D341Med (cell line): ENCODE measurements at regions not wholly inside any gene's neighbourhood (a gene's known extent, or its start where the extent isn't known, plus 50 kb on each side); places are given as distances from the start of the nearest gene placed in this dataset.
A peak's percentile ranks its signal among the peaks of the same experiment; 100 is the strongest.

Source experiments
- DNase-seq: peaks from one replicate; pipeline ENCODE4 v3.0.0; 2012; ENCODE audit warnings: low spot score

DNA sequence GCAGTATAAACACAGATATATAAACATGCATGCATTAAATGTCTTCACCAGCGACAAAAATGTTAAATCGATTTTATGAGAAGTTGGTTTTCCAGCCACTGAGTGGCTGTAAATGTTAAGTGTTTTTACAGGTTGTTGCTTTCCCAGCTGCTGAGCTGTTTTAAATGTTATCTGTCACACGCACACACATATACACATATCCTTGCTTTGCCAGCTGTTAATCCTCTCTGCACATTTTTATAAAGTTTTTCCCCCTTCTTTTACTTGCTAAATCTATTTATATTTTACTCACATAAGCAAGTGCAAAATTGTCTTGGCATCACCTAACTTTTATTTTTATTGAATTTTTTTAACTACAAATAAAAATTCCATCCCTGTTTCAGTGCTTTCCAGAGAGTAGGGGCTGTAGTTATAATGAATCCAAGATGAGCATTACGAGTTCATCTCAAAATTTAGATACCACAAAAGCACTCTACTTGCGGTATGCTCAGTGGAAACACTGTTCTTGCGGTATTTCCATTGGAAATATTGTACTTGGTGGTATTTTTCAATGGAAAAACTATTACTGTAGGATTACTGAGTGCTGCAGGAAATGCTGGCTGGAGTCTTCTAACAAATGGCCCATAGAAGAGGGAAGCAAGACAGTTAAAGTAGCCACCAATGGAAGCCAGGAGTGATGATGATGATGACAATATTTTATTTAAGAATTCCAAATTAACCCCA is 124.9 kb upstream of the KCNJ16 start:
- no peak for DNase-seq

DNA sequence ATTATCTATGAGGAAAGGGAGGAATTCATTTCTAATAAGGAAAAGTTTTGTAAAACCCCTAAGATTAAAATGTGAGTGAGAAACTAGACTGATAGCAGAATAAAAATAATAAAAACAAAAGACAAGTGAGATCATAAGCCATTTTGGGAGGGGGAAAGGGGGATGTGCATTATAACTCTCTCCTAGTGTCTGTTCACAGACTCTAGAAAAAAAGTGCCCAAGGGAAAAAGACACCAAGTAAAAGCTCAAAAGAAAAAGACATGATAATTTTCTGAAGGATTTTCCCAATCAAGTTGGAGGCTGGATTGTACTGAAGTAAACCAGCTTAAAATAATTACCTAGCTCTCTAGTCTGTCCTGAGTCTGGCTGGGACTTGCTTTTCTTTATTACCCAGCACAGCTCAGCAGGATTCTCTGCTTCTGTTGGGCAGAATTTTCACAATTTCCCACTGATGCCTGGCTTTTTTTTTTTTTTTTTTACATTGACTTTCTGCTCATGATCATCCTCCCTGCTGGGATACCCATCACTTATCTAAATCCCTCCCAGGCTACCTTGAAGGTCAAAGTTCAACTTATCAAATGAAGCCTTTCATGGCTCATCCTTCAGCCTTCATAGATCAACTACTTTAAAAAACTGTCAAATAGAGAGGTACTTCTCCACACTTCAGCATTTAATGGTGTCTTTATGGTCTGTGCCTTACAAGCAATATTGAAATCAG is 124.2 kb upstream of the KCNJ16 start:
- no peak for DNase-seq

DNA sequence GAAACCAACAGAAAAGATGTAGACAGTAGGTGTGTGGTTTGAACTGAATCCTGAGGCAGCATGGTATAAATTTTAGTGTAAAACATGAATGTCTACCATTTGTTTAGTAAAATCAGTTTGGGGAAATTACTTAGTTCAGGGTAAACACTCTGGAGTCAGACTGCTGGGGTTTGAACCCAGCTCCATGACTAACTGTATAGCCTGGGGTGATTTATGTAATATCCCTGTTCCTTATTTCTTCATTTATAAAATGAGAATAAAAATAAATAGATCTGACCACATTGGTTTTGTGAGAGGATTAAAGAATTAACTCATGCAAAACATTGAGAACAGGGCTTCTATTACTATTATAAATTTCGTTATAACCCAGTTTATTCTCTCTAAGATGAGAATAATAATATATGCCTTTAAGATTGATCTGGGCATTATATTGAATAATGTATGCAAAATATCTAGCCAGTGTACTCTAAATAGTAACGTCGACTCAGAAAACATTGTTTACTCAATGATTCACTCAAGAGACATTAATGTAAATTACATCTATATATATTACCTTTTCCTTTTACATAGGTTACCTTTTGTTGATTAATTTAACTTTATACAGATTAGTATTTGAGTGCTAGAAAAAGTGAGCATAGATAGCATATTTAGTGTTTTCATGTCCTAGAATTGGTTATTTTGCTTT is 120.6 kb upstream of the KCNJ16 start:
- DNase-seq, result no peak

DNA sequence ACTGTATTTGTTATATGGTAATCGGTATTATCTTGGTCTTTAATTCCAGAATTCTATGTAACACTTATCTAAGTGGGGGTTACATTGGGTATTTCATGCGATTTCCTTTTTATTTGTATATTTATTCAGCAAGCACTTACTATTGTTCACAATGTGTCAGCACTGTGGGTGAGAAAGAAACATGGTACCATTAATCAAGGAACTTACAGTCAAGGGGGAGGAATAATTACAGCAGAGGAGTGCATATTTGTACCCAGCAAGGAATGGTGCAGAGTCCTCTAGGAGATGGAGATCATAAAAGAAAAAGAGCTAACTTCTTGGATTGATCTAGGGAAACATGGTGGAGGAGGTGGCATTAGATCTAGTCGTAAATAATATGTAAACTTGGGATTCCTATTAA is 117.0 kb upstream of the KCNJ16 start:
- no peak for DNase-seq

DNA sequence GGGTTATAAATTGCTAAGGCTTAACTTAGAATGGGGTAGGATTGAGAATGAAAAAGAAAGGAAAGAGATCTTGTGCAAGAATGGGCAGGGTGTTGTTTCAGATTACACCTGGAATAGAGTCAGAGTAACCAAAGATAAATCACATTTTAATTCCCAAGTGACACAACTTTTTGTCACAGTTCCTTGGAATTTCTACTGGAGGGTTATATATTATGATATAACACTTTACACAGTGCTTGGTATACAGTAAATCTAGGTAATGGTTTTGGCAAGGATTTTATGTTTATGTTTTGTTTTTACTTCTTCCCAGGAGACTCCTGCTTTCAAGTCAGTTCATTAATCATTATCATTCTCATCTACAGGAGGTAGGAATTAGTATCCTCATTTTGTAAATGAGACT is 115.7 kb upstream of the KCNJ16 start:
- DNase-seq, result no peak

DNA sequence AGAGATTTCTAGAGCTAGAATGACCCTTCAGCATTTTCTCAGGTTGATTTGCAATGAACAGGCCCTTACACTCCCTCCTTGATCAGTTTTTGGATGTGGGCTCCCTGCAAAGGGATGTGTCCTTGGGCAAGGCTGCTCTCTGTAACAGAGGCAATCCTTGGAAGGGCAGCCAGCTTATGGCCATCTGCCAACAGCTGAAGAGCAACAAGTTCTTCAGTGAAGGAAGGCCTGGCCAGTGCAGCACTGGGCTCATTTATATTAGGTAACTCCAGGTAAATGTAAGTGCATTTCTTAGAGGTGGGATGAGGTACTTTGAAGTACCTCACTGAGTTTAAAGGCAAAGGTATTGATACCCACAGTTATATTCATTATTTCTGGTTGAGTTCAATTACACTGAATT is 114.3 kb upstream of the KCNJ16 start:
- DNase-seq, result no peak

DNA sequence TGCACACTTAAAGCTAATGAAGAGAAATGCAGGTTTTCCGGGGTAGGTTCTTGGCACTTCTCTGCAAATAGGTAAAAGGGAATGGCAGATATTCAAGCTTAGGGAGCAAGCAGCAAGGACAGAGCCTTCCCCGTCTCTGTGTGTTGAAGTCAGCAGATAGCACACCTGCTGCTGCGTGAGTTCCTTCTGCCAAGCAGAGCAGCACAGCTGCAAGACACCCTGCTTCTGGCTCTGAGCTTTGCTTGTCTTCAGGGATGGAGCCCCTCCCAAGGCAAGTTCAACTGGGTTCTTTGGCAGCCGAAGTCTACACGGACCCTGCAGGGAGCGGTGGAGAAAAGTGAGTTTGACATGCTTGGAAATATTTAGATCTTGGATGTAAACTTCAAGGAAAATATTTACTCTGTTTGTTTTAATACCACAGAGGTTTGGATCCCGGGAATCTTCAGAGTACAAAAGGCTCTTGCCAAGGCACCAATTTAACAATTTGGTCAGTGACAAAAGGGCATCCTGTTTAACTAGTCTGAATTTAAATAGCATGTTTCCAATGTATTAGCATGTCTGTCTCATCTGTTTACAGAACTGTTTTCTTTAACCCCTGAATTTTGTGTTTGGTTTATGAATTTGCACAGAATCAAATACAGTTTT is 113.4 kb upstream of the KCNJ16 start:
- DNase-seq, result peak; percentile 27

DNA sequence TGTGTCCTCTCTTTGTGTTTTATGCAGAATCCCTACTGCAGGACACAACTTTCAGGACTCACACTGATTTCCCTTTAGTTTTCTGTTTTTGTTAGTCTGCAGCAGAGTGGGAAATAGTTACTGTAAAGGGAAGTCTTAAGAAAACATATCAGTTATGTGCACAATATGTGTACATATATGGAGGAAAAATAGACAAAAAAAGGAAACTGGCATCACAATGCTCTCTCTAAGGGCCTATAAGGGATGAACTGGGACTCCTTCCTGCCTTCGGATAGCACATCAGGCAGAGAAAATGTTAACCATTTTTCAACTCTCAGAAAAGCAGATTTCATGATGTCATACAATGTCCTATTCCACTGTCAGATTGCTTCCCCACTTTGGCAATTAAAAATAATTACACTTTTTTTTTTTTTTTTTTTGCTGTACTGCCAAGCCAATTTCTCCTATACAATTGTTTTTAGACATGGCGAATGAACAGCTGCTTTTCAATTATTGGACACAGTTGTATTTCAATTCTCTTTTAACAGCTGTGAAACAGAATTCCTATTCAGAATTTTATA is 112.5 kb upstream of the KCNJ16 start:
- DNase-seq, result no peak

DNA sequence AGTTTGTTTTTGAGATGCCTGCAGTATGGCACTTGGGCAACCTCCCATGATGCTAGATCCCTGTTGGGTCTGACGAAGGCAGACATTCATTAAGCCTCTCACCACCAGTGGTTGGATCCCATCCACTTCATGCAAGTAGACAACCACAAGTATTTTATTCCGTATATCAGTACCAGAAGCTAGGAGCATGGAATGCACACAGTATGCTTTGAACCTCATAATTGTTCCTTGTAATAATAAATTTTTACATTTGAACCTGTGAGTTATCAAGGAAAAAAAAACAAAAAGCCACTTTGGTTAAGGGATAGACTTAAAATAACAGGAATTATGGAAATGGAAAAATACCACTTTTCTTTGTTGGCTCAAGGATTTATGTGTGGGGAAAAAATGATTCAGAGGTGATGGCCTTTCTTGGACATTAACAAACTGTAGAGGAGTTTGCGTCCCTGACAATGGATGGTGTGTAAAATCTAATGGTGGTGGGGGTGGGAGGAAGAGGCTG is 107.1 kb upstream of the KCNJ16 start:
- no peak for DNase-seq

DNA sequence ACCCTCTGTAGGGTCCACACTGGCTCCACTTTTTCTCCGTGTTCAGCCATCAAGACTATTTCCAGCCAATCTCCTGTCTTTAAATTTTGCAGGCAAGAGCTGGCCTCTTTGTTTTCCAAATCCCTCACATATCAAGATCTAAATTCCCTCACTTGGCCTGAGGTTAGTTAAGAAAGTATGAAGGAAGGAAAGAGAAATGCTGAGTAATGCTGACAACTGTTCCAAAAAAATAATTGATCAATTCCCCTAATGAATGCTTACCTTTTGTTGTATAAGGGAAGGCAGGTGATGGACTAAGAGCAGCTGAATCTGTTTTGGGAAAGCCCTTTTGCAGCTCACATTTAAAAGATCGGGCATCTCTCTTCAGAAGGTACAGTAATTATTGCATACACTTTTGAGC is 105.1 kb upstream of the KCNJ16 start:
- DNase-seq, result no peak

DNA sequence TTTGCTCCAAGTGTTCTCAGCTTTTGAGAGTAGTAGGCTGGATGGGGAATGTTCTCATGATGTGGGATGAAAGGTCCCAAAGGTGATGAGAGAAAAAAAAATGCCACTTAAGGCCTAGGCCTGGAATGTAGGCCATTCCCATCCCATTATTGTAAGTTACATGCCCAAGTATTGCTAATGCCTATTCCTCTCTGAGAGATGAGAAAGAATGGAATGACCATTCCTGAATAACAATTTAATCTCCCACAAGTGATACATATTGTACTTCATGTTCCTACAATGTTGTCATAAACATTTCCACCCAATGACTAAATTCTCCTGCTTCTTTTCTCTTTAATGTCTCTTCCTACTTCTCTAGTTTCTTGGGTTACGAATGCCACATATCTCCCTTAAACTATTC is 102.8 kb upstream of the KCNJ16 start:
- DNase-seq, result no peak

DNA sequence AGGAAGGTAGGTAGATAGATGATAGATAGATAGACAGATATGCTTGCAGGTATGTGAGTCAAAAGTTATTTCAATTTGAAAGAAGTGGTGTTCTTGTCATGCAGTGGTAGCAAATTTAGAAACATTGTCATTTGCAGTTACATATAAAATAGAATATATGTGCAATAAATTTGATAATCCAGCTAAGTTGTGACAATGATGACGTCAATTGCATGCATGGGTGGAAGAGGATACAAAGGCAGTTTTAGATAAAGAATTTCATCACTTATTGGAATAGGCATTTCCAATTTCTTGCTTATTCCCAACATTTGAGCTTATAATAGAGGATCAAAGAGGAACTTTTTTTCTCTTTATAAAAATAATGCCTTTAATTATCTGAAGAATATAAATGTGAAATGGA is 99.2 kb upstream of the KCNJ16 start:
- no peak for DNase-seq

DNA sequence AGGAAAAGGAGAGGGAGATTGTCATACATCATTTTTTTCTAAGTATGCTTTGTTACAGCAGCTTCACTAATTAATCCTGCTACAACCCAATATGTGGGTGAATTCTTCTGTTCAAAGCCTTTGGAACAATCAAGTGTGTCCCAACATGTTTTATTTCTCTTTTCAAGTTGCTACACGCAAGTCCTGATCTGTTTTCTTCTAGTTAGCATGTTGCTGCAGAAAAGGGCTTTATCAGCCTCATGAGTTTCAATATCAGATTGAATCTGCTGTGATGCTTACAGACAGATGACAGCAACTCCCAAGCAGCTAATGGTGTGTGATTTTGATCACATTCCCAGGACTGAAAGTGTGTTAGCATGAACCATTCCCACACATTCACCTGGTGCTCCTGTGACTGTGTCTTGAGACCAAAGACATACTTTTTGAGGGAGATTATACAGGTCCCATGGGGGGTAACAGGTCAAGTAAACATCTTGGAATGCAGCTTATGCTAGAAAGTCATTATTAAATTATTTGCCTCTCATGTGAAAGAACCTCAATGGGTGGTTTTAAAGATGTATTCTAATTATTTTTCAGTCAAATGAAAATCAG is 96.9 kb upstream of the KCNJ16 start:
- no peak for DNase-seq

DNA sequence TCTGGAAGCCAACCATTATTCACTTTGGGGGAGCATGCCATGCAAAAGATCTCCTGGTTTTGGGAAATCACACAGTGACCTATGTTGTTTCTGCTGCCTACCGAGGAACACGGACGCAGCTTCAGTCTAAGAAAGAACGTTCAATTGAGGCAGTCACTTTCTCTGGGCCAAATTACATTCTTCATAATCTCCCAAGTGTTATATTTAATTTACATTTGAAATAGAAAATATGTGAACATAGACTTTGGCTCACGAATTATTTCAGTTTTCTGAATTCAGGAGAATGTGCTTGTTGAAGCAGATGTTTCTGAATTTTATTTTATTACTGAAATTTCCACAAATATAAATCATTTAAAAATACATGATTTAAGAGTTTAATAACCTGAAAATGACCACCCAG is 93.6 kb upstream of the KCNJ16 start:
- DNase-seq, result no peak

DNA sequence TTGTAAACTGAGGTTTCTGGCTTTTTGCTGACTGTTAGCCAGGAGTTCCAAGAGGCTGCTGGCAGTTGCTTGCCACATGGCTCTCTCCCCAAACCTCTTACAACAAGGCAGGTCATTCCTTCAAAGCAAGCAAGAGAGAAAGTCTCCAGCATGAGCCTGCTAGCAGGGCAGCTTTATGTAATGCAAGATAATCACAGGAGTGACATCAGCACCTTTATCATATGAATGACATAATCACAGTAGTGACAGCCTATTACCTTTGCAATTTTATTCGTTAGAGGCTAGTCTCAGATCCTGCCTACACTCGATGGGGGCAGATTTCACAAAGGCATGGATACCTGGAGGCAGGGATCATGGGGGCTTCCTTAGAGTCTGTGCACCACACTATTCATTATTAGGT is 79.5 kb upstream of the KCNJ16 start:
- DNase-seq, result no peak

DNA sequence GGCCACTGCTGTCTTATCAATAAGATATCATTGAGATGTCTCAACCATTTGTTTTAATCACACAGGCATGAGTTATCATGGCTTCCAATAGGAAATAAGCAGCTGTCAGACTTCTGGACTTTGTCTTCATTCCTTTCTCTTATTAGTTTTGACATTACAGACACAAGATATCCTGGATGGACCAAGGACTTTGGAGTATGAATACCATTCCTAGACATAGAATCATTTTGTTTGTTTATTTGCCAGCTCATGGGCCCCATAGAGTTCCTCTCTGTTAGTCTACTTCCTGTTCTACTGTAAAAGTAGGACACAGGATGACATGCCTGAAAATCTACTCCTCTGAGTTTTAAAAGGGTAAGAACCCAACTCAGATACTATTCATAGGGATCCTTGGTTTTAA is 77.7 kb upstream of the KCNJ16 start:
- DNase-seq, result no peak

DNA sequence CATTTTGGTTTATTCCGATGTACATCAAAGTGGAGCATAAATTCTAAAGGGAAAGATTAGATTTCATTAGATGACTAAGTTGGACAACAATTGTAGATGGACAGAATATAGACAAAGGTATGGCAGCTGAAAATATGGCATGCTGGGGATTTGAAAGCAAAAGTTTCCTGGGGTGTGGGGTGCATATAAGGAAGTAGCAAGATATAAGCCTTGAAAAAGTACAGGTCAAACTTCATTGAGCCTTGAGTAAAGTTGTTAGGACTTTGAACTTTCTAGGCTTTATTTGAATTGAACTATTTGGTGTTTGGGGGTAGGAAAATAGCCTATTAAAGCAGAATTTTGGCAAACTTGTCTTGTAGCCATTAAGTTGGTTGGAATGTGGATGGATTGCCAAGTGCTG is 75.8 kb upstream of the KCNJ16 start:
- DNase-seq, result no peak

DNA sequence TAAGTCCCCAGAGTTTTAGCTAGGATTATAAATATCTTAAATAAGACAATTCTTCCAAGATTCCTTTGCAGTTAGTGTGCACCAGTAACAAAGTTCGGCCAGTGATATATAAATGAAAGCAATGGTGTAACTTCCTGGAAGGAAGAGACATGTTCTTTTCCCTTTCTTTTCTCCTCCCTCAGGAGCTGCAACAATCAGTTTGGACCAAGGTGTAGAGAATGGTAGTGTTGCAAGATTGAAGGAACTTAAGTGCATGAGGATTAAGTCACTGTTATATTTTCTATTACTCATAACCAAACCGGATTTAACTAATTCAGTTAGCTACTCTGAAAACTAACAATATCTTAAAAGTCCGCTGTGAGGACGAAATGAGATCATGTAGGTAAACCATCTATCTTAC is 68.9 kb upstream of the KCNJ16 start:
- DNase-seq, result no peak

DNA sequence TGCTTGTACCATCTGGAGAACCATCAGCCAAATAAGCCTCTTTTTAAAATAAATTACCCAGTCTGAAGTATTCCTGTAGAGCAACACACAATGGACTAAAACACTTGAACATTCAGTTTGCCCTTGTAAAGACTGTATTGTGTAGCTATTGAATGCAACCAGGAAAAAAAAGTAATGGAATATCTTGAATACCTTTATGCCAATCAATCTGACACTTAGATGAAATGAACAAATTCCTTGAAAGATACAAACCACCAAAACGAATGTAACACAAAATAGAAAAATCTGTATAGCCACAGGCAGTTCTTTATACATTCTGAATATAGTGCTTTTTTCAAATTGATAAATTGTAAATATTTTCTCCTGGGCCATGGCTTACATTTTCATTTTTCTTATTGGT is 63.3 kb upstream of the KCNJ16 start:
- no peak for DNase-seq

DNA sequence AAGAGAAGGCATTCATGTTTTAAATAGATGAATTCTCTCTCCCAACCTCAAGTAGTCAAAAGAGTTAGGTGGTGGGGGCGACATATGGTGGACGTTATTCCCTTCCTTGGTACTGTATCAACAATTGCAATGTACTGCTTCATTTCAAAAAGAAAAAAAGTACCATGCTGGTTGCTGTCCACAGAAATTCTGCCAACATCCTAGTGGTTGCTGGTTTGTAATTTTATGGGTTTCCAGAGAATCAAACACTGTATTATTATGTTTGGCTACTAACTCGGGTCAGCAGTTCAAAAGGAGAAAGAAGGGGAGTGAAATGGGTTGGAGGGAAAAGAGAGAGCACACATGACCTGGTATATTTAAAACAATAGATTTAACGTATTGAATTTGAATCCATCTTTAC is 61.1 kb upstream of the KCNJ16 start:
- DNase-seq, result no peak

DNA sequence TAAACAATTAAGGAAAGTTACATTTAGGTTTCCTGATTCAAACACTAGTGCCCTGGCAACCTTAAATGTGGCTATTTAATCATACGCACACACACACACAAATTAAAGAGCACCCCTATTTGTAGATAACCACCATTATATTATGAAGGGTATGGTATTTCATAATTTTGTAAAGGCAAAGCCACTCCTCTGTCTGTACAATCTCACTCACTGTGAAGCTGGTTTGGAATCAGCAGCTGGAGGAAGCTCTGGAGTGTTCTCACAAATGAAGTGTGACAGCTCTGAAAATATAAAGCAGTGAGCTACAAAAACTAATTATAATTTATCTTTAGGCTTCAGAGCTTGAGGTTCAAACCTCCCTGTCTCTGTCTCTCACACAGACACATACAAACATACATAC is 57.9 kb upstream of the KCNJ16 start:
- DNase-seq, result no peak

DNA sequence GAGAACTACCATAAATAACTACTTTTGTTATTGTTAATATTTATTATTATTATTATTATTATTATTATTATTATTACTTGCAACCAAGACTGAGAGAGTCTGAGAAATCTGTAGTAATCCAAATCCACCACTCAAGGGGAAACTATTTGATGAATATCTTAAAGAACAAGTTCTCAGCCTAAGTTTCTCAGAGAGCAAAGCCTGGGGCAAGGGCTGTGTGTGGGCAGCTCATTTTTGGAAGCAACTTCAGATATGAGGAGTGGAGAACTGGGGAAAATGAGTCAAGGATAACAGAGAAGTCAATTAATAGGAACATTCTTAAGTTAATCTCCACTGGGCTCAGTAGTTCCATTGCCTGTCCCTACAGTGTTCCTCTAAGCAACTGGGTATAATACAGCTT is 57.1 kb upstream of the KCNJ16 start:
- DNase-seq, result no peak
